Fibroblast of the aortic adventitia (primary cell): ENCODE measurements at regions not wholly inside any gene's neighbourhood (a gene's known extent, or its start where the extent isn't known, plus 50 kb on each side); places are given as distances from the start of the nearest gene placed in this dataset.

Experiments used
- DNase-seq: peaks from one replicate; pipeline ENCODE4 v3.0.0-alpha.2; 2010; ENCODE audit warnings: low read depth
- H3K4me3 ChIP-seq: 2 replicates; pipeline ENCODE4 v1.5.1; 2011; ENCODE audit warnings: low read depth, mild to moderate bottlenecking, control low read depth, low read length, moderate library complexity
- TF ChIP-seq, protein P1 (sequence below): IDR thresholded peaks from 2 replicates; pipeline ENCODE4 v1.5.1; 2011; ENCODE audit warnings: mild to moderate bottlenecking, low read length, control low read depth, inconsistent platforms; ENCODE audit not compliant: insufficient read depth

GRCh38 chr2:145186303-145186702 is 666.4 kb upstream of the ZEB2 start:
- TF ChIP-seq, protein P1, sequence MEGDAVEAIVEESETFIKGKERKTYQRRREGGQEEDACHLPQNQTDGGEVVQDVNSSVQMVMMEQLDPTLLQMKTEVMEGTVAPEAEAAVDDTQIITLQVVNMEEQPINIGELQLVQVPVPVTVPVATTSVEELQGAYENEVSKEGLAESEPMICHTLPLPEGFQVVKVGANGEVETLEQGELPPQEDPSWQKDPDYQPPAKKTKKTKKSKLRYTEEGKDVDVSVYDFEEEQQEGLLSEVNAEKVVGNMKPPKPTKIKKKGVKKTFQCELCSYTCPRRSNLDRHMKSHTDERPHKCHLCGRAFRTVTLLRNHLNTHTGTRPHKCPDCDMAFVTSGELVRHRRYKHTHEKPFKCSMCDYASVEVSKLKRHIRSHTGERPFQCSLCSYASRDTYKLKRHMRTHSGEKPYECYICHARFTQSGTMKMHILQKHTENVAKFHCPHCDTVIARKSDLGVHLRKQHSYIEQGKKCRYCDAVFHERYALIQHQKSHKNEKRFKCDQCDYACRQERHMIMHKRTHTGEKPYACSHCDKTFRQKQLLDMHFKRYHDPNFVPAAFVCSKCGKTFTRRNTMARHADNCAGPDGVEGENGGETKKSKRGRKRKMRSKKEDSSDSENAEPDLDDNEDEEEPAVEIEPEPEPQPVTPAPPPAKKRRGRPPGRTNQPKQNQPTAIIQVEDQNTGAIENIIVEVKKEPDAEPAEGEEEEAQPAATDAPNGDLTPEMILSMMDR = no peak
- DNase-seq = peak; percentile 14
- H3K4me3 ChIP-seq = no peak overlapping the region

- DNase-seq = peak; percentile 51
- no peak overlapping the region for H3K4me3 ChIP-seq
Observed at GRCh38 chr2:145185696-145186095, 665.8 kb upstream of the ZEB2 start.

GRCh38 chr2:145184741-145185651 is 665.1 kb upstream of the ZEB2 start:
- DNase-seq = peak; percentile 55
- H3K4me3 ChIP-seq = no peak overlapping the region

More at GRCh38 chr2:145185696-145186095, 665.8 kb upstream of the ZEB2 start:
- TF ChIP-seq, protein P1 = no peak

DNA sequence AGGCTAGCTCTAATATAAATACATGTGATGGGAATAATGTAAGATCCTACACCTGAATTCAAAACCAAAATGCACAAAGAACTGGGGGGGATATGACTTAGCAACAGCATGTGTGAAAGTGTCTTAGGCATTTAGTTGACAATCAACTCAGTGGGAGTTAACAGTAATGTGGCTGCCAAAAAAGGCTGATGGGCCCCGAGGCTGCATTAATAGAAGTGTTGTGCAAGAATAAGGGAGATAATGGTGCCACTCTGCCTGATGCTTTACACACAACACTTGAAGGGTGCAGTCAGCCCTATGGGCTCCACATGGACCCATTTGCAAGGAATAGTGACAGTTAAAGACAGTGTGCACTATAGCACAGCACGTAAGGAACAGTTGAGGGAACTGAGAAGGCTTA is 649.4 kb upstream of the ZEB2 start:
- DNase-seq = no peak
- TF ChIP-seq, protein P1 = no peak
- H3K4me3 ChIP-seq = no peak overlapping the region

More at GRCh38 chr2:145184741-145185651, 665.1 kb upstream of the ZEB2 start:
- TF ChIP-seq, protein P1 = no peak

DNA sequence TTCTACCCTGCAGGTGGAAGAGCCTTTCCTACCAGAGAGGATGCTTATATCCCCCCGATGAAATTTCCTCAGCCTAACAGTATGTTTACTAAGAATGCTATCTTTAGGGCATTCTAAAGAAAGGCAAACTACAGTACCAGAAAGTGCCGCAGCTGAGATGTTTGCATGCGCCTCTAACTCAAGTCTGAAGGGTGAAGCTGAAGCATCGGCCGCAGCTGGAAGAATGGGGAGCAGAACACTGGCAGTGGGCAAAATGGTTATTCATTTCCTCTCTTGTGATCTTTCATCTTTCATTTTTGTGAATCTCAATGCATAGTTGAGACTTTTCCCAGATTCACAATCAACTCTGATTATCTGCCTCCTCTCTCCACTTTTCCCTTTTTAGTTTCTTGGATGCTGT is 648.2 kb upstream of the ZEB2 start:
- TF ChIP-seq, protein P1 = no peak
- DNase-seq = peak; percentile 30
- H3K4me3 ChIP-seq = no peak overlapping the region

DNA sequence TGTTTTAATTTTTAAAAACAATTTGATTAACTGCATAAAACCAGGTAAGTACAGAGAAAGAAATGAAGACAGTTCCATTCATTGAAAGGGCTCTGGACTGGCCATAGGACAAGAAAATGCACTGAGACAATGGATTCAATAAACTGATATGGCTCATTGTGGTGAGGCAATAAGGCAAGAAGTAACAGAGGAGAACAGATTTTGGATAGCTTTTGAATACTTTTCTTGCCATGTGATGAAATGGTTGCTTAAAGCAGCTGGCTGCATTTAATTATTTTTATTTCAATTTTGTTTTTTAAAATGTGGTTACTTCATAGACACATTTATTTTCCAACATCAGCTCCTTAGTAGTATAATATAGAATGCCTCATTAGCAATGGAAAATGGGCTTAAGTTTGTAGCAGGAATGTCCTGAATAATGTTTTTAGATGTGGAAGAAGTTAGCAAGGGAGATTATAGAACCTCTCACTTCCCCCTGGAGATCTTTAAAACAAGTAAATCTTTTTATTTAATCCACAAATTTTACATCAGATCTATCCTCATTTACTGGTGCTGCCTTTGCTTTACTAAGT is 646.9 kb upstream of the ZEB2 start:
- no peak overlapping the region for H3K4me3 ChIP-seq
- TF ChIP-seq, protein P1 = no peak
- peak; percentile 70 for DNase-seq
